ENCODE measurements at regions not wholly inside any gene's neighbourhood (a gene's known extent, or its start where the extent isn't known, plus 50 kb on each side); places are given as distances from the start of the nearest gene placed in this dataset.

GRCh38 chr10:131431978-131432690 is 120.6 kb upstream of the TCERG1L start:
- POLR2A ChIA-PET = no interaction called here
- CTCF ChIA-PET (ENCODE audit: low intra/inter-chr PET ratio, low total read pairs) = no interaction called here

More at GRCh38 chr10:131431978-131432690, 120.6 kb upstream of the TCERG1L start:
- intact Hi-C loops (cut with micrococcal nuclease; ENCODE audit: unreplicated experiment) = no loop called here
- Histone ChIP-seq H2AFZ (ENCODE audit: low read length) (no peak overlapping the region), H3K36me3 (replicated peaks in 1 of 2; ENCODE audit: control insufficient read depth in 1 of 2, insufficient read depth in 2 of 2, low read length in 2 of 2) (no peaks in the 10 kb centered on the region), H3K27me3 (ENCODE audit: control insufficient read depth in 1 of 2, insufficient read depth in 2 of 2, low read length in 2 of 2) (peaks cover 6 to 82% of the 10 kb centered on the region in 2 experiments), H3K9ac (ENCODE audit: insufficient read depth, low read depth, low read length) (no peak overlapping the region), H3K4me1 (ENCODE audit: insufficient read depth, low read length) (no peaks in the 10 kb centered on the region), H4K20me1 (ENCODE audit: insufficient read depth, low read length) (no peaks in the 10 kb centered on the region), H3K9me3 (ENCODE audit: low read length) (no peaks in the 10 kb centered on the region), H3K27ac (ENCODE audit: extremely low read length, insufficient read depth, low read length) (no peak overlapping the region), H3K4me3 (replicated peaks in 1 of 3; ENCODE audit: insufficient read depth in 1 of 3, low read depth in 2 of 3, low read length in 3 of 3) (no peak overlapping the region), H3K79me2 (ENCODE audit: insufficient read depth, low read length) (no peaks in the 10 kb centered on the region), H3K4me2 (ENCODE audit: low read depth, low read length) (no peak overlapping the region)
- no peak for FAIRE-seq
- in situ Hi-C loops (cut with HindIII; ENCODE audit: extremely low pct_ligation_motif_present, low pct_unique_long_range_greater_than_20kb) = no loop called here
- no peak; the same call in 2 of the 3 replicates for ATAC-seq
- DNase-seq (ENCODE audit: low spot score) = no peak
- no TSS peak for BruUV-seq (replicated peaks)
- no peak for TF ChIP-seq RERE (CRISPR knock-in tag; IDR thresholded peaks at IDR 0.05; ENCODE audit: low read depth)
- no peak for TF ChIP-seq ZNF510 (CRISPR knock-in tag; IDR thresholded peaks at IDR 0.05; ENCODE audit: low read depth)
- TF ChIP-seq ARID4A (CRISPR knock-in tag; IDR thresholded peaks at IDR 0.05; ENCODE audit: borderline replicate concordance) = no peak
- TF ChIP-seq FOXJ3 (CRISPR knock-in tag; IDR thresholded peaks at IDR 0.05; ENCODE audit: borderline replicate concordance) = no peak
- no peak for TF ChIP-seq POLR2AphosphoS2 (IDR thresholded peaks at IDR 0.05; ENCODE audit: low read depth, low read length)
- TF ChIP-seq ZNF772 (CRISPR knock-in tag; IDR thresholded peaks at IDR 0.05) = no peak
- no peak for TF ChIP-seq HOXA9 (CRISPR knock-in tag; IDR thresholded peaks at IDR 0.05; ENCODE audit: borderline replicate concordance)
- no peak for TF ChIP-seq TRAFD1 (CRISPR knock-in tag; IDR thresholded peaks at IDR 0.05; ENCODE audit: borderline replicate concordance)
- TF ChIP-seq ZNF124 (CRISPR knock-in tag; IDR thresholded peaks at IDR 0.05) = no peak
- WGBS (ENCODE audit: low lambda C conversion rate) = 19% methylated on average over 14 of the region's 16 CpGs
